GM18507 (cell line): ENCODE measurements at regions not wholly inside any gene's neighbourhood (a gene's known extent, or its start where the extent isn't known, plus 50 kb on each side); places are given as distances from the start of the nearest gene placed in this dataset.

Source experiments
- DNase-seq: peaks from one replicate; pipeline ENCODE4 v3.0.0; 2011; ENCODE audit warnings: low read depth; ENCODE audit not compliant: insufficient read length; ENCODE audit errors: extremely low spot score
- FAIRE-seq: peaks from 2 replicates; lab custom pipeline; 2011; peaks lifted over from hg19 to GRCh38; lab: Jason Lieb, UNC

DNA sequence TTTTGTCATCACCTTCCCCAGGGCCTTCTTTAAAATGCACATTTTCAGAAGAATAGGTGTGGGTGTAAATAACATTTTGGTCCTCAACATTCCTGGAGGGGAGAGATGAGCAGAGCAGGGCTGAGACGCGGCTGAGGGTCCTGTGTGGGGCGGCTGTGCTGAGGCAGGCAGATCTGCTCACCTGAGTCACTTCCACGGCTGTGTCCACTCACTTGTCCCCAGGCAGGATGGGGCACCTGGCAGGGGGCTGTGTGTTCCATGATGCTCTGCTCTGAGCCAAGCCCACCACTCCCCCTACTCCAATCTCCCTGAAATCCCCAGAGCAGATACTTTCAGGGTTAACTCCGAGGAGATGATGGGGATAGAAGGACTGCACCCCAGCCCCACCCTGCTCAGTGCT is 93.8 kb downstream of the GLRX3 start:
- no peak for FAIRE-seq
- DNase-seq = no peak

- DNase-seq (no peak), FAIRE-seq (no peak)
Observed at GRCh38 chr10:130230611-130231010, 94.4 kb downstream of the GLRX3 start.

- DNase-seq = no peak
- FAIRE-seq = no peak
Observed at GRCh38 chr10:130231251-130231741, 95.1 kb downstream of the GLRX3 start.

GRCh38 chr10:130232166-130233034 is 96.2 kb downstream of the GLRX3 start:
- FAIRE-seq (no peak), DNase-seq (no peak)

- no peak for DNase-seq
- FAIRE-seq = no peak
Observed at GRCh38 chr10:130233035-130233360, 96.8 kb downstream of the GLRX3 start.

- FAIRE-seq (no peak), DNase-seq (no peak)
Observed at GRCh38 chr10:130233426-130233825, 97.2 kb downstream of the GLRX3 start.

DNA sequence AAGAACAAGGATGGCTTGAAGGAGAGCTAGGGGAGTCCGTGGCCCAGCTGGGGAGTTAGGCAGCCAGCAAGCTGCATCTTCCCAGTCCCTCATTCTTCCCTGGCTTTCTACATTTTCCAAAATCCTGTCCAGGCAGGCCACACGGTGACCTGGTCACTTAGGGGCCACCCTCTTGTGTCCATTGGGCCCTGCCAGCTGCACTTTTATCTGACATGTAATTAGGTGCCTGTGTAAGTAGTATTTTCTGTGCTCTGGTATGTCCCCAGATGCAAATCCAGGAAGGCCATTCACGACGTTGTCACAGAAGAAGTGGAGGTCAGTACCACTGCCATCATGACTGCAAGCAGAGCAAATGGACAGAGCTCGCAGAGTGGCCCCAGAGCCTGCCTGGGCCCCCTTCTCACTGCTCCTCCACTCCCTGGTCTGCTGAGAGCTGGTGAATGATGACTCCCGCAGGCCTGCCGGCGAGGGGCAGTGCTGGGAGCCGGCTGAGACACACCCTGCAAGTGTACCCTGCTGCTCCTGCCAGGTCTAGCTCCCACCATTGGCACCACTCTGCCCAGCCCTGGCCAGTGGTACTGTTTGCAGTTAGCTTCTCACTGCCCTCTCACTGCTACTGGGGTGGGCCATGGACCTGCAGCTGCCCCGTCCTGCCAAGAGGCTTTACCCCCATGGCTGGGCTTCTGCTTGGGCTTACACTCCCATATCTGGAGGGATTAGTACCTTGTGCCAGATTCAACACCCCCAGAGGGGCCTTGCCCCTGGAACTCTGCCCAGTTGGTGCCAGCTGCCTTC is 98.2 kb downstream of the GLRX3 start:
- FAIRE-seq (no peak), DNase-seq (no peak)

DNA sequence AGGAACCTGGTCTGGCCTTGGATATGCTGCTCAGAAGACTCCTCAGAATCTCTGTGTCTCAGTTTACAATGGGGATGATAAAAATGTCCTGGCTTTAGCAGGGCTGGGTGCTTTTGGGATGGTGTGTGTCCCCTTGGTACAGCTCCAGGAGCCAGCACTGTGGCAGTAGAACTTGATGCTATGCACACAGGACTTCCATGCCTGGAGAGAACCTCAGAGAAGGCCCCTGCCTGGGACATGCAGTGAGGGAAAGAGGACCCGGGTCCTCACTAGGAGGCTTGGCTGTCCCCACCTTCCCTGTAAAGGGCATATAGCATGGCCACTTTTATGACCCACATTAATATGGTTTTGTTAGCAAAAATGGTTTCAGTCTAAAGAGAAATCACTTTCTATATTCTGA is 100.5 kb downstream of the GLRX3 start:
- FAIRE-seq (no peak), DNase-seq (no peak)

DNA sequence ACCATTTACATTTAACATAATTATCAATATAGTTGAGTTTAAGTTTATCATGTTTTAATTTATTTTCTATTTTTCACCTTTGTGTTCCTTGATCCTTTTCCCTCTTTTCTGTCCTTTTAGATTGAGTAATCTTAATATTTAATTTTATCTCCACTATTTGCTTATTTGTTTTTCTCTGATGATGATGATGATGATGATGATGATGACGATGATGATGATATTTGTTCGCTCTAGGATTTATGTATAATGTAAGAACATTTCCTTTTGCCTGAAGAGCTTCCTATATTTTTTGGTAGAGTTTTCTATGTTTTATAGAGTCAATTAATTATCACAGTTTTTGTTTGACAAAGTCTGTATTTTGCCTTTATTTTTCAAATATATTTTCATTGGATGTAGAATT is 104.2 kb downstream of the GLRX3 start:
- no peak for DNase-seq
- FAIRE-seq = no peak

DNA sequence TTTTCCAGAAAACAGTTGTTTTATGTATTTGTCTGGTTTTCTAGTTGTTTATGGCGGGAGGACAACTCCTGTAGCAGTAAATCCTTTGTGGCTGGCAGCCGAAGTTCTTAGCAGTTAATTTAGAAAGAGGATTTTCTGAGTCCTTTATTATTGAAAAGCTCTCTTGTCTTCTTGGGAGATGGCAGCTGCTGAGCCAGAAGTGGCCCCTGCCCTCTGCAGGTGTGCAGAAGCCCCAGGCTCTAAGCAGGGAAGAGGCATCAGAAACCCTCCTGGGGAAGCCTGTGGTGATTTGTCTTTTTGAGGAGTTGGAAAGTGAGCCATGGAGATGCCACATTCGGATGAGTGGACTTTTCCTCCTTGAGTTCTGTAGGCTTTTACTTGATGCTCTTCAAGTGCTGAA is 106.3 kb downstream of the GLRX3 start:
- no peak for FAIRE-seq

GRCh38 chr10:130243015-130243414 is 106.8 kb downstream of the GLRX3 start:
- DNase-seq (no peak), FAIRE-seq (no peak)

More for the DNA sequence above, 106.3 kb downstream of the GLRX3 start:
- no peak for DNase-seq

GRCh38 chr10:130244031-130244927 is 108.1 kb downstream of the GLRX3 start:
- no peak for DNase-seq
- no peak for FAIRE-seq

DNA sequence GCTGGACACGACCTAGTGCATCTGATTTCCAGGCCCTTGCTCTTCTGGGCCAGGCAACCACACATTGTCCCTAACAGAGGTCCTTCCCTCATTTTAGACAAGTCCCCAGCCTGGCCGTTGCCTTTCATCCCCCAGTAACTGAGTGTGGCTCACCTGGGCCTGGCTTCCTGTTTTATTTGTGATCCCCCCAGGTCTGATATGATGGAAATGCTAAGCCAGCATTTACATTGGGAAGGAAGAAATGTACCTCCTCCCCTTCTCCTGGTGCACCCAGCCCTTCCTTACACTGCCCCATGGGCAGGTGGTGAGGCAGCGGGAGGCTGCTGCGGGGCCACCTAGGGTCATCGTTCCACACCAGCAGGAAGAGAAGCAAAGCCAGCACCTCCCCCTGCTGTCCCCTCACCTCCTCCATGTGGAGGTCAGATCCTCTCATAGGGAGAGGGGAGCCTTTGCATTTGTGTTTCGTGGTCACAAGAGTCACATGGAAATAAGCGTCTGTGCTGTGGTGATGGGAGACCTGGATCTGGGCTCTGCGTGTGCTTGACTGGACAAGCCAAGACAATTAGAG is 108.8 kb downstream of the GLRX3 start:
- no peak for FAIRE-seq
- DNase-seq = no peak

GRCh38 chr10:130246113-130246512 is 109.9 kb downstream of the GLRX3 start:
- no peak for FAIRE-seq
- no peak for DNase-seq

- no peak for FAIRE-seq
- no peak for DNase-seq
Observed at GRCh38 chr10:130250127-130250526, 113.9 kb downstream of the GLRX3 start.

DNA sequence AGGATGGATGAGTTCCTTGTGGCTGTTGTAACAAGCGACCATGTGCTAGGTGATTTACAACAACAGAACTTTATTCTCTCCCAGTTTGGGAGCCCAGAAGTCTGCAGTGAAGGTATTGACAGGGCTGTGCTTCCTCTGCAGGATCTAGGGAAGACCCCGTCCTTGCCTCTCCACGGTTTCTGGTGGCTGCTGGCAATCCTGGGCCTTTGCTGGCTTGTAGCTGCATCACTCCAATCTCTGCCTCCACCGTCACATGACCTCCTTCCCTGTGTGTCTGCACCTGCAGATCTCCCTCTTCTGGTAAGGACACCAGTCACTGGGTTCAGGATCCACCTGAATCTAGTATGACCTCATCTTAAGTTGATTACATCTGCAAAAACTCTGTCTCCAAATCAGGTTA is 115.6 kb downstream of the GLRX3 start:
- FAIRE-seq (no peak), DNase-seq (no peak)

DNA sequence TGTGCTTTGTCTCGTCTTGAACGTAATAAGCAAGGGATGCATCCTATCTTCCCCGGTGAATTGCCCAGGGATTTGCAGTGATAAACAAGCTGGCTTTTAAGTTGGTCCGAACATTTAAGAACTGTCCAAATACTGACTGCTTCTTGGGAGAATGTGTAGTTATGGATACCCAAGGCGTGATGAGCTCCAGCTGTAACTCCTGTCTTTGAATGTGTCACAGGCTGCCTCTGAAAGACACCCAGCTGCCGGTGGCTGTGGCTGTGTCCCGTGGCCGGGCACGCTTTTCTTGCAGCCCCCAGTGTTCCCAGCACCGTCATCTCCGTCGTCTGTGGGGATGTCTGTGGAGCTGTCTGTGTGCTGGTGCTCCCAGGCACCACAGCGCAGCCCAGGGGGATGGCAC is 118.1 kb downstream of the GLRX3 start:
- no peak for FAIRE-seq

DNA sequence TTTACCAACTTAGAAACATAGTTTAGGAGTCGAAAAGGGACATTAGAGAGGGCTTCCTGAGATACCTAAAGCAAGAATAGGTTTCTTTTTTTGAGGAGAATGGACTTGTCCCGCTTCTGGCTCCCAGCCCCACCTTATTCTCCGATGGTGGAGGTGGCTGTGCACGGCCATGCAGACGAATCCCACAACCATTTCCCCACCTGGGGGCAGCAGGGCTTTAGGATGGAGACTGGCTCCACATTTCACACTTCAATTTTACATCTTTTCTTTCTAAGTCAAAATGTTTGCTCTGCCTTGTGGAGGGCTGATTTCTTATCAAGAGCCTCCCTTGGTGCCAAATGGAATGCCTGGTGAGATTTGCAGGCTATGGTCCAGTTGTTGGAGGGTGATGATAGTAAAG is 118.5 kb downstream of the GLRX3 start:
- DNase-seq = no peak
- FAIRE-seq = no peak

More for the DNA sequence above, 118.1 kb downstream of the GLRX3 start:
- no peak for DNase-seq

- no peak for FAIRE-seq
- DNase-seq = no peak
Observed at GRCh38 chr10:130255777-130256176, 119.6 kb downstream of the GLRX3 start.
